Chondrocyte (in vitro differentiated cells): ENCODE measurements at regions not wholly inside any gene's neighbourhood (a gene's known extent, or its start where the extent isn't known, plus 50 kb on each side); places are given as distances from the start of the nearest gene placed in this dataset.

Experiments
- DNase-seq: peaks from one replicate; pipeline ENCODE4 v3.0.0; 2021; ENCODE audit warnings: mixed read lengths, low spot score
- H3K27ac Mint-ChIP-seq: one replicate; pipeline ENCODE4 v1.8.0; 2021; ENCODE audit warnings: mild to moderate bottlenecking, moderate library complexity, mixed read lengths; ENCODE audit not compliant: unreplicated experiment
- H3K27me3 Mint-ChIP-seq: 2 replicates; pipeline ENCODE4 v1.8.0; 2021; ENCODE audit warnings: low read depth, mixed read lengths
- H3K36me3 Mint-ChIP-seq: 2 replicates; pipeline ENCODE4 v1.8.0; 2021; ENCODE audit warnings: low read depth, mixed read lengths
- H3K4me1 Mint-ChIP-seq: 2 replicates; pipeline ENCODE4 v1.8.0; 2021; ENCODE audit warnings: low read depth, mild to moderate bottlenecking, mixed read lengths
- H3K4me3 Mint-ChIP-seq: one replicate; pipeline ENCODE4 v1.8.0; 2021; ENCODE audit warnings: mild to moderate bottlenecking, moderate library complexity, mixed read lengths; ENCODE audit not compliant: unreplicated experiment
- H3K9me3 Mint-ChIP-seq: 2 replicates; pipeline ENCODE4 v1.8.0; 2021; ENCODE audit warnings: low read depth, mixed read lengths
- TF ChIP-seq, protein P1 (sequence below): fragments of 200-600 bp; sonication (generic); IDR thresholded peaks from 2 replicates; pipeline ENCODE4 v1.5.0; 2021; ENCODE audit warnings: antibody characterized with exemption, mild to moderate bottlenecking, moderate library complexity

DNA sequence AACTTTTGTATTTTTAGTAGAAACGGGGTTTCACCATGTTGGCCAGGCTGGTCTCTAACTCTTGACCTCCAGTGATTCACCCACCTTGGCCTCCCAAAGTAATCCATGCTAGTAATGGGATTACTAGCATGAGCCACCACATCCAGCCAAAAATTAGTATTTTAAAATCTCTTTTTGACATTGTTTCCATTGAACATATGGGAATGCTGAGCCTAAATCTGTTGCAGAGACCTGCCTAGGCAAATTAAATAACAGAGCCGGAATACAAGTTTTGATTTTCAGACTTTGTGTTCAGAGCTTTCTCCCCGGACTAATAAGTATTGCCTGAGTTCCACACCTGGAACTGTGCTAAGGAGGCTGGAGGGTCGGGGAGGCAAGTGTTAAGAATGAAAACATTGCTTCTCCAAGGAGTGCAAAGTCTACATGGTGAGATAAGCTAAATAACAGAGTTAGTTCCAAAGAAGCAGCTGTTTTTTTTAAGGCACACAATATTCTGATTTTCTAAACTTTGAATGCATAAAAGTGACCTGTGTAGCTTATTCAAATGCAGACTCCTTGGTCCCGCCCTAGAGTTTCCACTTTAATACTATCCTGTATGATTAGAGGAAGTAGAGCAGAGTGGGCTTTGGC, 150.6 kb upstream of the CELF4 start:
- no peak overlapping the region for H3K27ac Mint-ChIP-seq
- TF ChIP-seq, protein P1, sequence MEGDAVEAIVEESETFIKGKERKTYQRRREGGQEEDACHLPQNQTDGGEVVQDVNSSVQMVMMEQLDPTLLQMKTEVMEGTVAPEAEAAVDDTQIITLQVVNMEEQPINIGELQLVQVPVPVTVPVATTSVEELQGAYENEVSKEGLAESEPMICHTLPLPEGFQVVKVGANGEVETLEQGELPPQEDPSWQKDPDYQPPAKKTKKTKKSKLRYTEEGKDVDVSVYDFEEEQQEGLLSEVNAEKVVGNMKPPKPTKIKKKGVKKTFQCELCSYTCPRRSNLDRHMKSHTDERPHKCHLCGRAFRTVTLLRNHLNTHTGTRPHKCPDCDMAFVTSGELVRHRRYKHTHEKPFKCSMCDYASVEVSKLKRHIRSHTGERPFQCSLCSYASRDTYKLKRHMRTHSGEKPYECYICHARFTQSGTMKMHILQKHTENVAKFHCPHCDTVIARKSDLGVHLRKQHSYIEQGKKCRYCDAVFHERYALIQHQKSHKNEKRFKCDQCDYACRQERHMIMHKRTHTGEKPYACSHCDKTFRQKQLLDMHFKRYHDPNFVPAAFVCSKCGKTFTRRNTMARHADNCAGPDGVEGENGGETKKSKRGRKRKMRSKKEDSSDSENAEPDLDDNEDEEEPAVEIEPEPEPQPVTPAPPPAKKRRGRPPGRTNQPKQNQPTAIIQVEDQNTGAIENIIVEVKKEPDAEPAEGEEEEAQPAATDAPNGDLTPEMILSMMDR, result no peak
- H3K9me3 Mint-ChIP-seq, result peaks cover 4% of the 10 kb centered on the region
- H3K27me3 Mint-ChIP-seq, result no peaks in the 10 kb centered on the region
- DNase-seq, result no peak
- H3K4me1 Mint-ChIP-seq, result no peaks in the 10 kb centered on the region
- no peak overlapping the region for H3K4me3 Mint-ChIP-seq
- H3K36me3 Mint-ChIP-seq, result no peaks in the 10 kb centered on the region

GRCh38 chr18:37714691-37715090, 149.1 kb upstream of the CELF4 start:
- Mint-ChIP-seq H3K9me3 (peaks cover 4% of the 10 kb centered on the region), H3K4me1 (no peaks in the 10 kb centered on the region)

GRCh38 chr18:37712776-37713175, 147.2 kb upstream of the CELF4 start:
- no peak for DNase-seq
- H3K9me3 Mint-ChIP-seq, result peaks cover 4% of the 10 kb centered on the region
- H3K4me1 Mint-ChIP-seq, result no peaks in the 10 kb centered on the region
- H3K27ac Mint-ChIP-seq, result no peak overlapping the region
- TF ChIP-seq, protein P1, result no peak
- H3K4me3 Mint-ChIP-seq, result no peak overlapping the region
- H3K27me3 Mint-ChIP-seq, result no peaks in the 10 kb centered on the region
- H3K36me3 Mint-ChIP-seq, result no peaks in the 10 kb centered on the region

More at GRCh38 chr18:37714691-37715090, 149.1 kb upstream of the CELF4 start:
- no peak overlapping the region for H3K27ac Mint-ChIP-seq
- no peaks in the 10 kb centered on the region for H3K27me3 Mint-ChIP-seq
- TF ChIP-seq, protein P1, result no peak
- DNase-seq, result no peak
- H3K36me3 Mint-ChIP-seq, result no peaks in the 10 kb centered on the region
- no peak overlapping the region for H3K4me3 Mint-ChIP-seq

- H3K27ac Mint-ChIP-seq, result no peak overlapping the region
- no peaks in the 10 kb centered on the region for H3K36me3 Mint-ChIP-seq
- DNase-seq, result no peak
- no peaks in the 10 kb centered on the region for H3K4me1 Mint-ChIP-seq
- H3K9me3 Mint-ChIP-seq, result peaks cover 4% of the 10 kb centered on the region
- H3K27me3 Mint-ChIP-seq, result no peaks in the 10 kb centered on the region
- H3K4me3 Mint-ChIP-seq, result no peak overlapping the region
- TF ChIP-seq, protein P1, result no peak
Measured at GRCh38 chr18:37711766-37712505, 146.3 kb upstream of the CELF4 start.

GRCh38 chr18:37710726-37711125, 145.1 kb upstream of the CELF4 start:
- TF ChIP-seq, protein P1, result no peak
- Mint-ChIP-seq H3K4me3 (no peak overlapping the region), H3K4me1 (no peaks in the 10 kb centered on the region), H3K27ac (no peak overlapping the region), H3K9me3 (peaks cover 4% of the 10 kb centered on the region), H3K27me3 (no peaks in the 10 kb centered on the region), H3K36me3 (no peaks in the 10 kb centered on the region)
- no peak for DNase-seq
